NCI-H510A treated with DMSO at 0.1 percent for 48 hours (cell line): ENCODE measurements at regions not wholly inside any gene's neighbourhood (a gene's known extent, or its start where the extent isn't known, plus 50 kb on each side); places are given as distances from the start of the nearest gene placed in this dataset.

Experiments
- DNase-seq: peaks from one replicate; lab custom pipeline; 2025; lab: John Stamatoyannopoulos, UW

GRCh38 chr4:163622379-163623035 lies 128.0 kb downstream of the TMA16 start:
- no peak for DNase-seq

- DNase-seq = no peak
Measured at GRCh38 chr4:163623787-163624186, 129.3 kb downstream of the TMA16 start.

GRCh38 chr4:163624727-163625126 lies 130.2 kb downstream of the TMA16 start:
- DNase-seq = no peak

- no peak for DNase-seq
Measured at GRCh38 chr4:163631288-163631687, 136.8 kb downstream of the TMA16 start.

GRCh38 chr4:163638909-163639308 lies 144.4 kb downstream of the TMA16 start:
- no peak for DNase-seq

- no peak for DNase-seq
Measured at GRCh38 chr4:163649557-163650091, 155.1 kb downstream of the TMA16 start.

- no peak for DNase-seq
Measured at GRCh38 chr4:163651761-163652160, 157.3 kb downstream of the TMA16 start.

- no peak for DNase-seq
Measured at GRCh38 chr4:163654621-163655020, 160.1 kb downstream of the TMA16 start.

GRCh38 chr4:163660636-163661035 lies 166.1 kb downstream of the TMA16 start:
- no peak for DNase-seq

- no peak for DNase-seq
Measured at GRCh38 chr4:163662768-163663167, 168.3 kb downstream of the TMA16 start.

GRCh38 chr4:163663454-163664225 lies 169.2 kb downstream of the TMA16 start:
- no peak for DNase-seq

- no peak for DNase-seq
Measured at GRCh38 chr4:163665101-163665500, 170.6 kb downstream of the TMA16 start.

- DNase-seq = no peak
Measured at GRCh38 chr4:163665521-163666331, 171.2 kb downstream of the TMA16 start.

GRCh38 chr4:163666332-163666873 lies 171.9 kb downstream of the TMA16 start:
- DNase-seq = no peak

GRCh38 chr4:163672751-163673150 lies 178.3 kb downstream of the TMA16 start:
- no peak for DNase-seq

- no peak for DNase-seq
Measured at GRCh38 chr4:163673848-163674697, 179.6 kb downstream of the TMA16 start.

- DNase-seq = no peak
Measured at GRCh38 chr4:163679189-163679588, 184.7 kb downstream of the TMA16 start.

- DNase-seq = no peak
Measured at GRCh38 chr4:163680386-163681098, 186.1 kb downstream of the TMA16 start.

- no peak for DNase-seq
Measured at GRCh38 chr4:163681208-163681821, 186.8 kb downstream of the TMA16 start.

GRCh38 chr4:163688856-163689255 lies 194.4 kb downstream of the TMA16 start:
- DNase-seq = no peak
